ENCODE measurements at regions not wholly inside any gene's neighbourhood (a gene's known extent, or its start where the extent isn't known, plus 50 kb on each side); places are given as distances from the start of the nearest gene placed in this dataset.

DNA sequence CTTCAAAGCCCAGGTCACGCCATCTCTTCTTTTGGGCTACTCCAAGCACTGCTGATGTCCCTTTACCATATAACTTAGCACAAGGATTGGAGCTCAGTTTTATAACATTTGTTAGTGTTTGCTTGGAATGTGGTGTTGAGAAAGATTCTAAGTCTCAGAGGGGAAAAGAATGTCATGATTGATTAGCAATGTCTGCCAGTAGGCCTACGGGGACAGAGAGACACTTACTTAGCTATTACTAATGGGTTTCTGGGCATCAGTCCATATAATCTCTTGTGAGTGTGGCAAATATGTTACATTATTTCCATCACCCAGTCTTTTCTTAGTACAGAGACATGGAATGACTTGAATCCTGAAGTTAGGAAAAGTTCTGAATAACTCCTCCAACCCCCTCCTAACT, 75.4 kb upstream of the FSHB start:
- DNase-seq (ENCODE audit: low read depth): no peak

DNA sequence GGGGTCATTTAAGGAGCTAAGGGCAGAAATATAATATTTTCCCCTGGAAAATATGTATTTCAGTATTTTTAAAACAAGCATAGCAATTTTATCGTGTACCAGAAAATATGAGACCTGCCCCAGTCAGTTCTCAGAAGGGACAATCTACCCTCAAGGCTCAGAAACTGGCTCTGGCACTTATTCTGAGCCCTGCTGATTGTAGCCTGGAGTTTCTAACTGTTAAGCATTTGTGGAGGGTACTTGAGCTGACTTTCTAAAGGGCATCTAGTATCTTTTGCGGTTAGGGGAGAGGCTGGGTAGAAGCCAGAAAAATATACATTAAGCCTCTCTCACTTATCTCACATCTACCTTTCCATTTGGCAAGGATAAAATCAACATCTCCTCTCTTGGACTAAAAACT, 71.3 kb upstream of the FSHB start:
- DNase-seq (ENCODE audit: low read depth): no peak

DNA sequence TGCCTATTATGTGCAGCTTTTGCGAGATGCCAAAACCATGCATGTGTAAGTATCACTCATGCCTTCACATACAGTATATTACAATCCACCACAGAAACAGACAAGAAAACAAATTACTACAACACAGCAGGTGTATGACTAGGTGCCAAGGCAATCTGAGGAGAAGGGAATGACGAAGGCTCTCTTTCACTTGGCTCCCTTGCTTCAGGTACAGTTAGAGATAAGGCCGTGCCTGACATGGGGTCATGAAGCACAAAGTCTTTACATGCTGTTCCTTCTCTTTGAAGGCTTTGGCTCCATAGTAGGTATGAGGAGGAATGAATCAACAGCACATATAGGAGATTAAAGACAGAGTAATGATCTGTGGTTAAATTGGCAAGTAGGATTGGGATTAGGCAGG, 65.2 kb upstream of the FSHB start:
- DNase-seq (ENCODE audit: low read depth): no peak

DNA sequence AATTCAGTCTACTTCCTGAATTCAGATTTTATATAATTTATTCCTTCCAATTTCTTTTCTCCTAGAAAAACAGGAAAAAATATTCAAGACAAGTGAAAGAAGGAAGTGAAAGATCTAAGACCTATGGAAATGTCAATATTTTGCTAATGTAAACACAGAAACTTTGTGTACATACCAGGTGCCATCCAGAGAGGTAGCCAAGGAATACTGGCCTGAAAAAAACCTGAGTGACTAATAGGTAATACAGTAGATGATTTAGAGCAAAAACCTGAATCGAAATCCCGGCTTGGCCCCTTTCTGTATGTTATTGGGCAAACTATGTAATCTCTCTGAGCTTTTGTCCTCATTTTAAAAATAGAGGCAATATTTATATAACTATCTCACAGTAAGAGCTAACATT, 59.2 kb upstream of the FSHB start:
- DNase-seq (ENCODE audit: low read depth): no peak

DNA sequence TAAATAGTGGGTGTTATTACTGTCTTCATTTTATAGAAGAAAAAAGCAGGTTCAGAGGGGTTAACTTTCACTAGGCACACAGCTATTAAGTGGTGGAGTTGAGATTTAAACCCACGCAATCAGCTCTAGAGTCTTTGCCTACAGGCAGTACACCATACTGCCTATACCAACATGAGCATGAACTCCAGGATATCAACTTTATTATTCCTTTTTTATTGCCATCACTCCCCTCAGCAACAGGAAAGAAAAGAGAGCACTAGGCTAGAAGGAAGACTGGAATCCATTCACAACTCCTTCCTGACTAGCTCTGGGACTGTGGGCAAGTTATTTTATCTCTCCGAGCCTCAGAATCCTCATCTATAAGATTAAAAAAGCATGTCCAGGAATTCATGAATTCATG, 58.7 kb upstream of the FSHB start:
- DNase-seq (ENCODE audit: low read depth): no peak

DNA sequence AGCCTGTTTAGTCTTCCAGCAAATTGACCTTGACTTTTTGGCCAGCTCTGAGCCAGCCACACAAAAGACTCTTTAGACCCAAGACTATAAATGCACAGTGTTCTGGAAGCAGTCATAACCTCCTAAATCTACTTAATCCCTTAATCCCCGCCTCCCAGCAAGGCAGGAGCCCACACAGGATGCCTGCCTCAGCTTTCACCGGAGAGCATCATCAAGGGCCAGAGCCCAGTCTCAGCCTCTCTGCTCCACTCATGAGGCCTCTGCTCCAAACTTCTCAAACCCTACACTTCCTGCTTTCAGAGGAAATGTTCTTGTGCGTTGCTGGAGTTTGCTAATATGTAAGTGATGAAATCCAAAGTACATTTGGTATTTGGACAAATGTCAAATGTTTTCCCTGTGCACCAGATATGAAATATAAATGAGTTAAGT, 57.9 kb upstream of the FSHB start:
- DNase-seq (ENCODE audit: low read depth): no peak

DNA sequence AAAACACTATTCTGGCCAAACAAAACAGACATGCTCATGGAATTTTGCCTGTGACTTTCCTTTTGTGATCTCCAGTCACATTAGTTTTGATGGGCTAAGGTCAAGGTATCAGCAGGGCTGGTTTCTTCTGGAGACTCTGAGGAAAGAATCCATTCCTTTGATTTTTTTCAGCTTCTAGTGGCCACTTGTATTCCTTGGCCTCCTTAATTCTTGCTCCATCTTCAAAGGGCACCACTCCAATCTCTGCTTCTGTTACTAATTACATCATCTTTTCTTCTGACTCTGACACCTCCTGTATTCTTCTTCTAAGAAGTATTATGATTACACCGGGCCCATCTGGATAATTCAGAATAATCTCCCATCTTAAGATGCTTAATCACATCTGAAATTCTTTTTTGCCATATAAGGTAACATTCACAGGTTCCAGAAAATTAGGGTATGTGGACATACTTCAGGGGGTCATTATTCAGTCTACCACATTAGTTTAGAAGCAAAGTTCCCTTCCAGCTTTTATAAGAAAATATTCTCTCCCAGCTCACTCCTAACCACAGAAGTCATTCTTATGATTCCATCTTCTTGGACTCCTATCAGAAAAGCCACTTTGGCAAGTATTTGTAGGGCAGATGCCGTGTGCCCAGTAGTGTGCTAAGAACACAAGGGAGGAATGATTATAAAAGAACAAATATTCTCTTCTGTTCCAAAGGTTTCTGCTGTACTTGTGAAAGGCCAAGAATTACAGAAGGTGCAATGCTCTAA, 56.4 kb upstream of the FSHB start:
- DNase-seq (ENCODE audit: low read depth): no peak
